Neuronal stem cell (in vitro differentiated cells): ENCODE measurements at regions not wholly inside any gene's neighbourhood (a gene's known extent, or its start where the extent isn't known, plus 50 kb on each side); places are given as distances from the start of the nearest gene placed in this dataset.
A peak's percentile ranks its signal among the peaks of the same experiment; 100 is the strongest.

Experiments
- DNase-seq: peaks from one replicate; pipeline ENCODE4 v3.0.0-alpha.2; 2013; ENCODE audit warnings: low spot score
- H2AFZ ChIP-seq: one replicate; pipeline ENCODE4 v1.6.1; 2013; ENCODE audit warnings: mild to moderate bottlenecking, low read length, inconsistent platforms
- H2AK5ac ChIP-seq: 2 replicates; pipeline ENCODE4 v1.6.1; 2013; ENCODE audit warnings: low read depth, mild to moderate bottlenecking, inconsistent platforms, low read length, moderate library complexity, mixed read lengths
- H2BK120ac ChIP-seq: 2 replicates; pipeline ENCODE4 v1.6.1; 2013; ENCODE audit warnings: low read depth, mild to moderate bottlenecking, inconsistent platforms, low read length, moderate library complexity, mixed read lengths
- H2BK12ac ChIP-seq: one replicate; pipeline ENCODE4 v1.6.1; 2013; ENCODE audit warnings: low read length, inconsistent platforms
- H2BK15ac ChIP-seq: 2 replicates; pipeline ENCODE4 v1.6.1; 2013; ENCODE audit warnings: mild to moderate bottlenecking, low read length, inconsistent platforms, mixed read lengths
- H2BK5ac ChIP-seq: one replicate; pipeline ENCODE4 v1.6.1; 2013; ENCODE audit warnings: inconsistent platforms, mild to moderate bottlenecking, low read length, moderate library complexity
- H3K14ac ChIP-seq: one replicate; pipeline ENCODE4 v1.6.1; 2013; ENCODE audit warnings: low read length, inconsistent platforms
- H3K18ac ChIP-seq: 2 replicates; pipeline ENCODE4 v1.6.1; 2013; ENCODE audit warnings: low read length, inconsistent platforms
- H3K23ac ChIP-seq: 2 replicates; pipeline ENCODE4 v1.6.1; 2013; ENCODE audit warnings: low read depth, mild to moderate bottlenecking, mixed read lengths, low read length, inconsistent platforms; ENCODE audit not compliant: poor library complexity
- H3K27ac ChIP-seq: replicated peaks from 3 replicates; pipeline ENCODE4 v1.5.1; 2013; ENCODE audit warnings: low read length, inconsistent platforms
- H3K27me3 ChIP-seq, 3 experiments: 2 replicates each; pipeline ENCODE4 v1.6.1; 2013; ENCODE audit warnings: low read length in 3 of 3, mild to moderate bottlenecking in 2 of 3, inconsistent platforms in 1 of 3, low read depth in 1 of 3, mixed read lengths in 1 of 3, moderate library complexity in 1 of 3; ENCODE audit not compliant: control insufficient read depth in 3 of 3, insufficient read depth in 3 of 3
- H3K36me3 ChIP-seq, 2 donors: replicated peaks in 1 of 2; 2 replicates each; pipeline ENCODE4 v1.6.1; 2013; ENCODE audit warnings: low read length in 2 of 2; ENCODE audit not compliant: control insufficient read depth in 2 of 2, insufficient read depth in 2 of 2
- H3K4ac ChIP-seq: 2 replicates; pipeline ENCODE4 v1.6.1; 2013; ENCODE audit warnings: inconsistent platforms, mild to moderate bottlenecking, low read length, moderate library complexity
- H3K4me1 ChIP-seq, 2 donors: 1 replicate in 1 of 2; 2 replicates in 1 of 2; pipeline ENCODE4 v1.6.1; 2013; ENCODE audit warnings: low read length in 2 of 2, low read depth in 1 of 2; ENCODE audit not compliant: control insufficient read depth in 2 of 2, insufficient read depth in 1 of 2
- H3K4me2 ChIP-seq: one replicate; pipeline ENCODE4 v1.6.1; 2013; ENCODE audit warnings: mild to moderate bottlenecking, low read length, inconsistent platforms; ENCODE audit not compliant: insufficient read depth, poor library complexity, severe bottlenecking
- H3K4me3 ChIP-seq, 2 donors: 2 replicates each; pipeline ENCODE4 v1.5.1; 2013; ENCODE audit warnings: low read length in 2 of 2, mild to moderate bottlenecking in 2 of 2, inconsistent platforms in 1 of 2, moderate library complexity in 1 of 2
- H3K79me1 ChIP-seq: one replicate; pipeline ENCODE4 v1.6.1; 2013; ENCODE audit warnings: low read depth, mild to moderate bottlenecking, inconsistent platforms, low read length, moderate library complexity
- H3K9ac ChIP-seq: one replicate; pipeline ENCODE4 v1.6.1; 2013; ENCODE audit warnings: mild to moderate bottlenecking, low read depth, low read length, inconsistent platforms; ENCODE audit not compliant: poor library complexity
- H3K9me3 ChIP-seq, 2 donors: replicated peaks in 1 of 2; 2 replicates each; pipeline versions ENCODE3 to v1.6.1; 2013; ENCODE audit warnings: low read length in 2 of 2, mild to moderate bottlenecking in 2 of 2, inconsistent platforms in 1 of 2, low read depth in 1 of 2, mixed read lengths in 1 of 2, moderate library complexity in 1 of 2; ENCODE audit not compliant: control insufficient read depth in 2 of 2, insufficient read depth in 1 of 2
- H4K8ac ChIP-seq: one replicate; pipeline ENCODE4 v1.6.1; 2013; ENCODE audit warnings: low read depth, mild to moderate bottlenecking, inconsistent platforms, low read length, moderate library complexity
- H4K91ac ChIP-seq: one replicate; pipeline ENCODE4 v1.6.1; 2013; ENCODE audit warnings: low read length, low read depth, mild to moderate bottlenecking, inconsistent platforms; ENCODE audit not compliant: poor library complexity
- WGBS, 2 donors: extraction: QIAGEN DNeasy Blood & Tissue Kit; methylation state at CpG; one replicate each; pipeline ENCODE4 v1.1.7; 2013; ENCODE audit warnings: missing lambda C conversion rate in 2 of 2, mixed read lengths in 1 of 2; ENCODE audit not compliant: insufficient read length in 2 of 2, insufficient replicate concordance in 1 of 2; ENCODE audit errors: extremely low coverage in 2 of 2; 5-methylcytosine and 5-hydroxymethylcytosine counted together

DNA sequence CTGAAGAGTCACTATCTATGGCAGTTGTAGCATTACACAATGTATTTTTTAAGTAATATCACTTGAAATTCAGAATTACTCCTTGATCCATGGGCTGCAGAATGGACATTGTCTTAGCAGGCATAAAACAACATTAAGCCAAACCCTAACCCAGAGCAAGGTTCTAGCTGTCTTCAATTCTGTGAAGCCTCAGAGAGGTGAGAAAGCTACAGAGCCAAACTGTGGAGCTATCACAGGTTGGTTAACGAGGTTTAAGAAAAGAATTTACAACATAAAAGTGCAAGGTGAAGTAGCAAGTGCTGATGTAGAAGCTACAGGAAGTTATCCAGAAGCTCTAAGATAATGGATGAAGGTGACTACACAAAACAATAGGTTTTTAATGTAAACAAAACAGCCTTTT, 582.7 kb upstream of the POT1 start:
- Histone ChIP-seq H3K9me3 (no peaks in the 10 kb centered on the region), H3K23ac (no peak overlapping the region), H3K9ac (no peak overlapping the region), H3K4me3 (no peak overlapping the region), H2BK5ac (no peak overlapping the region), H3K18ac (no peak overlapping the region), H3K14ac (no peak overlapping the region), H2AFZ (no peak overlapping the region), H4K91ac (no peak overlapping the region), H3K4ac (no peak overlapping the region), H3K4me2 (no peak overlapping the region), H3K36me3 (no peaks in the 10 kb centered on the region), H2BK12ac (no peak overlapping the region), H3K4me1 (no peaks in the 10 kb centered on the region), H4K8ac (no peak overlapping the region), H2AK5ac (no peak overlapping the region), H3K27me3 (no peaks in the 10 kb centered on the region), H3K27ac (no peak overlapping the region), H2BK120ac (no peak overlapping the region), H3K79me1 (no peaks in the 10 kb centered on the region), H2BK15ac (no peak overlapping the region)
- WGBS, 2 donors: no CpG with 5 or more reads among the region's 1 CpG
- no peak for DNase-seq

DNA sequence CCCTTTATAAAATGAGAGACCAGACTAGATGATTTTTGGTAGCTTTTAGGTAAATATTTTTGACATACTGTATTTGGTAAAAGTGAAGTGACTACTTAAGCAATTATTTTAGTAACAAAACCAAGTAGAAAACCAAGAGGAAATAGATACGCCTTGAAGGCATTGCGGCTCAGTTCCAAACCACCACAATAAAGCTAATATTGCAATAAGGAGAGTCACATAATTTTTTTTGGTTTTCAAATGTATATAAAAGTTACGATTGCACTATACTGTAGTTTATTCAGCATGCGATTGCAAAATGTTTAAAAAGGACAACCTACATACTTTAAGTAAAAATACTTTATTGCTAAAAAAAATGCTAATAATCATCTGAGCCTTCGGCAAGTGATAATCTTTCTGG, 581.7 kb upstream of the POT1 start:
- no CpG with 5 or more reads among the region's 5 CpGs for WGBS, 2 donors
- H3K4me1 ChIP-seq: no peaks in the 10 kb centered on the region
- H2BK5ac ChIP-seq: no peak overlapping the region
- H3K36me3 ChIP-seq: no peaks in the 10 kb centered on the region
- no peak for DNase-seq
- no peaks in the 10 kb centered on the region for H3K9me3 ChIP-seq
- H4K91ac ChIP-seq: no peak overlapping the region
- H2BK12ac ChIP-seq: no peak overlapping the region
- no peaks in the 10 kb centered on the region for H3K79me1 ChIP-seq
- no peak overlapping the region for H3K23ac ChIP-seq
- H3K4ac ChIP-seq: no peak overlapping the region
- no peak overlapping the region for H2BK15ac ChIP-seq
- no peak overlapping the region for H3K4me2 ChIP-seq
- no peak overlapping the region for H4K8ac ChIP-seq
- no peak overlapping the region for H2AK5ac ChIP-seq
- H3K27me3 ChIP-seq: no peaks in the 10 kb centered on the region
- H3K9ac ChIP-seq: no peak overlapping the region
- no peak overlapping the region for H2AFZ ChIP-seq
- no peak overlapping the region for H3K27ac ChIP-seq
- no peak overlapping the region for H2BK120ac ChIP-seq
- H3K14ac ChIP-seq: no peak overlapping the region
- H3K4me3 ChIP-seq: no peak overlapping the region
- no peak overlapping the region for H3K18ac ChIP-seq

DNA sequence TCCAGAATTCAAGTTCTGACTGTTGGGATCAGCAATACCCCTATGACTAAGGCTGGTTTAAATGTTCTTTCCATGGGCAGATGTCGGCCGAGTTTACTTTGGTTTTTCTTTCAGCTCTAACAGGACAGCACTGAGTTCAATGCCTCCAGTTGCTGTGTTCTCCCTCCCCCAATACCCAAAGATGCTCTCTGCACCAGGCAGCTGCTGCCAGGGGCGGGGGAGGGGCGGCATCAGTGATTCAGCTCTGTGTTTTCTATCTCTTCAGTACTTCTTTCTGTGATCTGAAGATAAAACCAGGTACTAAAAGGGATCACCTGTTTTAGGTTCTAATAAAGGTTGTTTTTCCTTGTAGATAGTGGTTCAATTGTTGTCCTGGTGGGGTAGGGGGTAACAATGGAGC, 576.7 kb upstream of the POT1 start:
- Histone ChIP-seq H3K4me1 (no peaks in the 10 kb centered on the region), H3K4me3 (no peak overlapping the region), H4K8ac (no peak overlapping the region), H2BK12ac (no peak overlapping the region), H3K36me3 (no peaks in the 10 kb centered on the region), H3K79me1 (no peaks in the 10 kb centered on the region), H2BK15ac (no peak overlapping the region), H3K4me2 (no peak overlapping the region), H3K14ac (no peak overlapping the region), H2AFZ (peak overlapping the region; percentile 13), H3K4ac (no peak overlapping the region), H3K18ac (no peak overlapping the region), H3K27me3 (no peaks in the 10 kb centered on the region), H4K91ac (no peak overlapping the region), H2BK5ac (no peak overlapping the region), H3K27ac (no peak overlapping the region), H3K9me3 (no peaks in the 10 kb centered on the region), H2AK5ac (no peak overlapping the region), H2BK120ac (no peak overlapping the region), H3K9ac (no peak overlapping the region), H3K23ac (no peak overlapping the region)
- no peak for DNase-seq
- no CpG with 5 or more reads among the region's 4 CpGs for WGBS, 2 donors

DNA sequence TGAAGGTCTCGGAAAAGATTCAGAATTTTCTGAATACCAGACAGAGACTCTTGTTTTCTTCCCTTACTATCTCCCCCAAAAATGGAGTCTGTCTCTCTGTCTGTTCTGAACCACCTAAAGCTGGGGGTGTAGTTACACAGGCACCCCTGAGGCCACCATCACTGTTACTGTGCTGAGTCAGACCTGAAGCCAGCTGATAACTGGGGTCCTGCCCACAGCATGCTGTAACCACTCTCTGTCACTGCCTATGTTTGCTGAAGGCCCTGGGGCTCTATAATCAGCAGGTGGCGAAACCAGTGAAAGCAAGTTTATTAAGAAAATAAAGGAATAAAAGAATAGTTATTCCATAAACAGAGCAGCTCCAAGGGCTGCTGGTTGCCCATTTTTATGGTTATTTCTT, 575.2 kb upstream of the POT1 start:
- DNase-seq: no peak
- no peaks in the 10 kb centered on the region for H3K9me3 ChIP-seq
- H2BK5ac ChIP-seq: no peak overlapping the region
- H3K27ac ChIP-seq: no peak overlapping the region
- H3K18ac ChIP-seq: peak overlapping the region; percentile 59
- H2AFZ ChIP-seq: no peak overlapping the region
- H2BK15ac ChIP-seq: no peak overlapping the region
- H2BK12ac ChIP-seq: no peak overlapping the region
- no peaks in the 10 kb centered on the region for H3K4me1 ChIP-seq
- H3K36me3 ChIP-seq: no peaks in the 10 kb centered on the region
- no CpG with 5 or more reads among the region's 2 CpGs for WGBS, 2 donors
- H3K79me1 ChIP-seq: no peaks in the 10 kb centered on the region
- H2BK120ac ChIP-seq: no peak overlapping the region
- H4K8ac ChIP-seq: no peak overlapping the region
- no peak overlapping the region for H2AK5ac ChIP-seq
- no peak overlapping the region for H3K4ac ChIP-seq
- H3K14ac ChIP-seq: no peak overlapping the region
- H3K4me3 ChIP-seq: no peak overlapping the region
- H3K9ac ChIP-seq: no peak overlapping the region
- no peaks in the 10 kb centered on the region for H3K27me3 ChIP-seq
- H3K23ac ChIP-seq: no peak overlapping the region
- no peak overlapping the region for H4K91ac ChIP-seq
- H3K4me2 ChIP-seq: no peak overlapping the region
